HepG2 (cell line): ENCODE measurements at regions not wholly inside any gene's neighbourhood (a gene's known extent, or its start where the extent isn't known, plus 50 kb on each side); places are given as distances from the start of the nearest gene placed in this dataset.

Experiments
- DMAP1 ChIP-seq: IDR thresholded peaks from 2 replicates; pipeline ENCODE4 v1.6.1; 2016
- MAF1 ChIP-seq: sonication (generic); formaldehyde crosslinking; IDR thresholded peaks from 2 replicates; pipeline ENCODE4 v1.5.0; 2020; ENCODE audit warnings: missing genetic modification reagents, borderline replicate concordance
- NR2F6 ChIP-seq, 2 experiments: IDR thresholded peaks; 2 replicates each; pipeline ENCODE4 v1.6.1; 2016; ENCODE audit warnings: antibody characterized with exemption in 1 of 2, mild to moderate bottlenecking in 1 of 2
- SMC3 ChIP-seq: IDR thresholded peaks from 2 replicates; pipeline ENCODE4 v1.6.1; 2011; ENCODE audit warnings: low read length, improper control_type of control experiment
- ZBTB20 ChIP-seq: sonication (generic); formaldehyde crosslinking; IDR thresholded peaks from 2 replicates; pipeline ENCODE4 v1.8.1; 2023; ENCODE audit warnings: missing genetic modification reagents, low read depth, mild to moderate bottlenecking, borderline replicate concordance
- ZBTB3 ChIP-seq: sonication (generic); formaldehyde crosslinking; IDR thresholded peaks from 2 replicates; pipeline ENCODE4 v1.4.0; 2020; ENCODE audit warnings: low read depth, mild to moderate bottlenecking, moderate library complexity, missing genetic modification reagents, borderline replicate concordance
- ZFY ChIP-seq: sonication (generic); formaldehyde crosslinking; IDR thresholded peaks from 2 replicates; pipeline ENCODE4 v1.4.0; 2020; ENCODE audit warnings: missing genetic modification reagents
- ZMYM2 ChIP-seq: sonication (generic); formaldehyde crosslinking; IDR thresholded peaks from 2 replicates; pipeline ENCODE4 v1.8.0; 2022; ENCODE audit warnings: mild to moderate bottlenecking, missing genetic modification reagents
- ZNF496 ChIP-seq: sonication (generic); formaldehyde crosslinking; IDR thresholded peaks from 2 replicates; pipeline ENCODE4 v1.8.1; 2023; ENCODE audit warnings: mild to moderate bottlenecking, moderate library complexity, missing genetic modification reagents; ENCODE audit not compliant: insufficient replicate concordance
- ZSCAN21 ChIP-seq: sonication (generic); formaldehyde crosslinking; IDR thresholded peaks from 2 replicates; pipeline ENCODE4 v1.8.0; 2022; ENCODE audit warnings: mild to moderate bottlenecking, missing genetic modification reagents, moderate library complexity, borderline replicate concordance
- TF ChIP-seq, protein P1 (sequence below): sonication (generic); formaldehyde crosslinking; IDR thresholded peaks from 2 replicates; pipeline ENCODE4 v1.5.0; 2020; ENCODE audit warnings: mild to moderate bottlenecking, missing genetic modification reagents, moderate library complexity
- TF ChIP-seq, protein P2 (sequence below): sonication (generic); formaldehyde crosslinking; IDR thresholded peaks from 2 replicates; pipeline ENCODE4 v1.8.0; 2022; ENCODE audit warnings: missing genetic modification reagents, mild to moderate bottlenecking, inconsistent platforms, borderline replicate concordance
- TF ChIP-seq, protein P3 (sequence below): sonication (generic); formaldehyde crosslinking; IDR thresholded peaks from 2 replicates; pipeline ENCODE4 v1.4.0; 2020; ENCODE audit warnings: mild to moderate bottlenecking, missing genetic modification reagents
- TF ChIP-seq, protein P4 (sequence below): sonication (generic); formaldehyde crosslinking; IDR thresholded peaks from 2 replicates; pipeline ENCODE4 v1.5.0; 2020; ENCODE audit warnings: missing genetic modification reagents, mild to moderate bottlenecking, borderline replicate concordance

DNA sequence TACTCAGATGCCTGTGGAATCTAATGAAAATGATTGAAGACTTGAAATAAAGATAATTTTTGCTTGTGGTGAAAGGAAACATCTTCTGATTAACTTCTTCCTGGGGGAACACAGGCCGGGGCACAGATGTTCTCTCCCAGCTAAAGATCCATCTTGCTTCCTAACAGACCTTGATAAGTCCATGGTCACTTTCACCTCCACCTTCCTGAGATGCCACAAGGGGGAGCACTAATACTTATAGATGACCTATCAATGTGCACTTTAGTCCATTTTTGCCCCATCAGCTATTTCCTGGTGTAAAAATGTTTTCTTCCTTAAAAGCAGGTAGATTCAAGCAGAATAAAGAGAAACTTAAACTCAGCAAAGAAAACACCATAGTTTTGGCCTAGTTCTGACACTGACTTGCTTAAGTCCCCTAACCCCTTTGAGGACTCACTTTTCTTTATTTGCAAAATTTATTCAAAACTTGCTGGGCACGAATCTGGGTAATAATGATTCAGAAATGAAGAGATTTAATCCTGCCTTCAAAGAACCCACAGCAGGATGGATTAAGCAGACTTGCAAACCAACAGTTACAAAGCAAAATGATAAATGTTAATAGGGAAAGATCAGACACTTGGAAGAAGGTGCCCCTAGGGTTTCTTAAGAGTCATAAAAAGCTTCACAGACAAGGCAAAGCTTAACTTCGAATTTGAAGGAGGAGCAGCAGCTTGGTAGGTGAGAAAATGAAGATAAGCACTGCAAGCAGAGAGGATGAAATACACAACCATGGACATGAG, 158.7 kb downstream of the RAB38 start (continued):
- TF ChIP-seq ZFY (no peak), ZSCAN21 (CRISPR knock-in tag) (no peak), DMAP1 (CRISPR knock-in tag) (no peak), ZMYM2 (CRISPR knock-in tag) (no peak), ZBTB3 (CRISPR knock-in tag) (no peak), SMC3 (peak; percentile 82), NR2F6 (IDR thresholded peaks at IDR 0.05) (no peak), NR2F6 (CRISPR knock-in tag; IDR thresholded peaks at IDR 0.05) (no peak), MAF1 (CRISPR knock-in tag) (no peak), ZNF496 (CRISPR knock-in tag) (no peak), ZBTB20 (CRISPR knock-in tag) (no peak)
- TF ChIP-seq, protein P1, sequence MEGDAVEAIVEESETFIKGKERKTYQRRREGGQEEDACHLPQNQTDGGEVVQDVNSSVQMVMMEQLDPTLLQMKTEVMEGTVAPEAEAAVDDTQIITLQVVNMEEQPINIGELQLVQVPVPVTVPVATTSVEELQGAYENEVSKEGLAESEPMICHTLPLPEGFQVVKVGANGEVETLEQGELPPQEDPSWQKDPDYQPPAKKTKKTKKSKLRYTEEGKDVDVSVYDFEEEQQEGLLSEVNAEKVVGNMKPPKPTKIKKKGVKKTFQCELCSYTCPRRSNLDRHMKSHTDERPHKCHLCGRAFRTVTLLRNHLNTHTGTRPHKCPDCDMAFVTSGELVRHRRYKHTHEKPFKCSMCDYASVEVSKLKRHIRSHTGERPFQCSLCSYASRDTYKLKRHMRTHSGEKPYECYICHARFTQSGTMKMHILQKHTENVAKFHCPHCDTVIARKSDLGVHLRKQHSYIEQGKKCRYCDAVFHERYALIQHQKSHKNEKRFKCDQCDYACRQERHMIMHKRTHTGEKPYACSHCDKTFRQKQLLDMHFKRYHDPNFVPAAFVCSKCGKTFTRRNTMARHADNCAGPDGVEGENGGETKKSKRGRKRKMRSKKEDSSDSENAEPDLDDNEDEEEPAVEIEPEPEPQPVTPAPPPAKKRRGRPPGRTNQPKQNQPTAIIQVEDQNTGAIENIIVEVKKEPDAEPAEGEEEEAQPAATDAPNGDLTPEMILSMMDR (CRISPR knock-in tag): peak; percentile 79
- TF ChIP-seq, protein P2, sequence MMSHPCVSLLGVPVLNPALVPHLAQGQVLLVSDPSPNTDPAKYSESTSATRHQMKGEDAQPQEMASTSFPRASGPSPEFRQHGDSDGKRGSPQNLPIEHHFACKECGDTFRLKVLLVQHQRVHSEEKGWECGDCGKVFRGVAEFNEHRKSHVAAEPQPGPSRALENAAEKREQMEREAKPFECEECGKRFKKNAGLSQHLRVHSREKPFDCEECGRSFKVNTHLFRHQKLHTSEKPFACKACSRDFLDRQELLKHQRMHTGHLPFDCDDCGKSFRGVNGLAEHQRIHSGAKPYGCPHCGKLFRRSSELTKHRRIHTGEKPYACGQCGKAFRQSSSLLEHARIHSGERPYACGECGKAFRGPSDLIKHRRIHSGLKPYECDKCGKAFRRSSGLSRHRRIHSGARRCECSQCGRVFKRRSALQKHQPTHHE (CRISPR knock-in tag): no peak
- TF ChIP-seq, protein P3, sequence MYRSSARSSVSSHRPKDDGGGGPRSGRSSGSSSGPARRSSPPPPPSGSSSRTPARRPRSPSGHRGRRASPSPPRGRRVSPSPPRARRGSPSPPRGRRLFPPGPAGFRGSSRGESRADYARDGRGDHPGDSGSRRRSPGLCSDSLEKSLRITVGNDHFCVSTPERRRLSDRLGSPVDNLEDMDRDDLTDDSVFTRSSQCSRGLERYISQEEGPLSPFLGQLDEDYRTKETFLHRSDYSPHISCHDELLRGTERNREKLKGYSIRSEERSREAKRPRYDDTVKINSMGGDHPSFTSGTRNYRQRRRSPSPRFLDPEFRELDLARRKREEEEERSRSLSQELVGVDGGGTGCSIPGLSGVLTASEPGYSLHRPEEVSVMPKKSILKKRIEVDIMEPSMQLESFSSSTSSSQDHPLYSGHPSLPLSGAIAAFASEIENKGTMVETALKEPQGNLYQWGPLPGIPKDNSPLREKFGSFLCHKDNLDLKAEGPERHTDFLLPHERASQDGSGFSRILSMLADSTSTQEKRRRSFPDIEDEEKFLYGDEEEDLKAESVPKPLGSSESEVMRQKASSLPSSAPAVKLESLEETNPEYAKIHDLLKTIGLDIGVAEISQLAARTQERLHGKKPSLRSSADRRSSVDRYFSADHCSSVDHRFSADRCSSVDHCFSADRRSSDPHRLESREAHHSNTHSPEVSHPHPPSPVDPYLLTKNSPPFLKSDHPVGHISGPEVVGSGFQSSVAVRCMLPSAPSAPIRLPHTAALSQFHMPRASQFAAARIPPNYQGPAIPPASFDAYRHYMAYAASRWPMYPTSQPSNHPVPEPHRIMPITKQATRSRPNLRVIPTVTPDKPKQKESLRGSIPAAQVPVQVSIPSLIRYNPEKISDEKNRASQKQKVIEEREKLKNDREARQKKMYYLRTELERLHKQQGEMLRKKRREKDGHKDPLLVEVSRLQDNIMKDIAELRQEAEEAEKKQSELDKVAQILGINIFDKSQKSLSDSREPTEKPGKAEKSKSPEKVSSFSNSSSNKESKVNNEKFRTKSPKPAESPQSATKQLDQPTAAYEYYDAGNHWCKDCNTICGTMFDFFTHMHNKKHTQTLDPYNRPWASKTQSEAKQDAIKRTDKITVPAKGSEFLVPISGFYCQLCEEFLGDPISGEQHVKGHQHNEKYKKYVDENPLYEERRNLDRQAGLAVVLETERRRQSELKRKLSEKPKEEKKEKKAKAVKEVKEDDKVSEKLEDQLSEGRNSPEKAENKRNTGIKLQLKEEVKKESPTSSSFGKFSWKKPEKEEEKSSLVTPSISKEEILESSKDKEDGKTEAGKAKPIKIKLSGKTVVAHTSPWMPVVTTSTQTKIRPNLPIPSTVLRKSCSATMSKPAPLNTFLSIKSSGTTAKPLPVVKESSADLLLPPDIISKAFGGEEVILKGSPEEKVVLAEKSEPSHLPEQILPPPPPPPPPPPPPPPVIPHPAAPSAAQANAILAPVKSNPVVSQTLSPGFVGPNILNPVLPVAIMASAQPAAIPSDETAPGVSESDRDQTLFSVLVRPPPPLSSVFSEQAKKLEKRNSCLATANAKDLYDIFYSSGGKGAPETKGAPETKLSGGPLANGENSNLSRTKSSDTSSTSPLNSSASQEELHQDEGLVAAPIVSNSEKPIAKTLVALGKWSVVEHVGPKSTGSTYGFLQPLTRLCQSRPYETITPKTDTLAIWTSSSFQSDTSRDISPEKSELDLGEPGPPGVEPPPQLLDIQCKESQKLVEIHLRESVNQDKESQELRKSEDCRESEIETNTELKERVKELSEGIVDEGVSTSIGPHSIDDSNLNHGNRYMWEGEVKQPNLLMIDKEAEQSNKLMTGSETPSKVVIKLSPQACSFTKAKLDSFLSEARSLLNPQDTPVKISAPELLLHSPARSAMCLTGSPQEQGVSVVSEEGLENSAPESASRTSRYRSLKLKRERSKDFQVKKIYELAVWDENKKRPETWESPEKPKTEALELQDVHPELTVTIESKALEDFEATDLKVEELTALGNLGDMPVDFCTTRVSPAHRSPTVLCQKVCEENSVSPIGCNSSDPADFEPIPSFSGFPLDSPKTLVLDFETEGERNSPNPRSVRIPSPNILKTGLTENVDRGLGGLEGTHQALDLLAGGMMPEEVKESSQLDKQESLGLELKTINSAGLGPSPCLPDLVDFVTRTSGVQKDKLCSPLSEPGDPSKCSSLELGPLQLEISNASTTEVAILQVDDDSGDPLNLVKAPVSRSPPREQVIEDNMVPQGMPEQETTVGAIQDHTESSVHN (CRISPR knock-in tag): no peak
- TF ChIP-seq, protein P4, sequence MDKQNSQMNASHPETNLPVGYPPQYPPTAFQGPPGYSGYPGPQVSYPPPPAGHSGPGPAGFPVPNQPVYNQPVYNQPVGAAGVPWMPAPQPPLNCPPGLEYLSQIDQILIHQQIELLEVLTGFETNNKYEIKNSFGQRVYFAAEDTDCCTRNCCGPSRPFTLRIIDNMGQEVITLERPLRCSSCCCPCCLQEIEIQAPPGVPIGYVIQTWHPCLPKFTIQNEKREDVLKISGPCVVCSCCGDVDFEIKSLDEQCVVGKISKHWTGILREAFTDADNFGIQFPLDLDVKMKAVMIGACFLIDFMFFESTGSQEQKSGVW (CRISPR knock-in tag): no peak
